ENCODE measurements at regions not wholly inside any gene's neighbourhood (a gene's known extent, or its start where the extent isn't known, plus 50 kb on each side); places are given as distances from the start of the nearest gene placed in this dataset.
"Not testable (repeated sequence)": the region's sequence is repeated elsewhere in the genome, so short reads cannot be mapped to it uniquely, and the experiment has no call there.

DNA sequence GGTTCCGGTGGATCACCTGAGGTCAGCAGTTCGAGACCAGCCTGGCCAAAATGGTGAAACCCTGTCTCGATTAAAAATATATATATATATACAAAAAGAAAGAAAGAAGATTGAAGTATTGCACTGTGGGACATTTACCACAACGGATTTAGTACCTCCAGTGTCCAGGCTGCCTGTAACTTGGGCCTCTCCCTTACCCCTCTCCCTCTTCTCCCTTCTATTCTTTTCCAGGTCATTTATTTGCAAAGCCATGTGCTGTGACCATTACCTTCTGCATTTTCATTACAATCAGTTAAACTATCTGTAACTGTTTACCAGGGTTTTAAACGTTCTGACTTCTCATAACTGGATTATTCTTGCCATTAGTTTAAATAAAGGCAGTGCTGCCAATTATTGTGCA lies 400.9 kb upstream of the ZNF804A start:
- Histone ChIP-seq H3K27ac (ENCODE audit: low read length) (no peak overlapping the region), H3K4me1 (ENCODE audit: insufficient read depth, low read length) (peaks cover 13% of the 10 kb centered on the region), H3K36me3 (ENCODE audit: insufficient read depth, low read depth, low read length) (no peaks in the 10 kb centered on the region), H3K4me3 (ENCODE audit: low read length) (no peak overlapping the region), H3K27me3 (ENCODE audit: insufficient read depth, low read length) (no peaks in the 10 kb centered on the region), H3K9ac (ENCODE audit: low read depth, low read length) (no peak overlapping the region), H3K9me3 (ENCODE audit: insufficient read depth, low read depth, low read length) (no peaks in the 10 kb centered on the region)

DNA sequence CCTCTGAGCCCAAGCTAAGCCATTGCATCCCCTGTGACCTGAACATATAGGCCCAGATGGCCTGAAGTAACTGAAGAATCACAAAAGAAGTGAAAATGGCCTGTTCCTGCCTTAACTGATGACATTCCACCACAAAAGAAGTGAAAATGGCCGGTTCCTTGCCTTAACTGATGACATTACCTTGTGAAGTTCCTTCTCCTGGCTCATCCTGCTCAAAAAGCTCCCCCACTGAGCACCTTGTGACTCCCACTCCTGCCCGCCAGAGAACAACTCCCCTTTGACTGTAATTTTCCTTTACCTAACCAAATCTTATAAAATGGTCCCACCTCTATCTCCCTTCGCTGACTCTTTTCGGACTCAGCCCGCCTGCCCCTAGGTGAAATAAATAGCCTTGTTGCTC lies 399.5 kb upstream of the ZNF804A start:
- peaks cover 13% of the 10 kb centered on the region; the same call in 1 of the 2 replicates for H3K4me1 ChIP-seq (ENCODE audit: insufficient read depth, low read length)

DNA sequence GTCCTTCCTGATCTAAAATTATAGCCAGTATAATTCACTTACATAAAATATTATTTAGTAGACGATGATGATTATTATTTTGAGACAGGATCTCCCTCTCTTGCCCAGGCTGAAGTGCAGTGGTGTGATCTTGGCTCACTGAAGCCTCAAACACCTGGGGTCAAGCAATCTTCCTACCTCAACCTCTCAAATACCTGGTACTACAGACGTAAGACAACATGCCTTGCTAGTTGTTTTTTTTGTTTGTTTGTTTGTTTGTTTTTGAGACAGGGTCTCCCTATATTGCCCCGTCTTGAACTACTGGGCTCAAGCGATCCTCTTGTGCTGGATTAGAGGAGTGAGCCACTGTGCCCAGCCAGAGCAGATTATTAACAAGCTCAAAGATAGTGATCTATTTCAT lies 399.1 kb upstream of the ZNF804A start:
- Histone ChIP-seq H3K4me1 (ENCODE audit: insufficient read depth, low read length) (peaks cover 13% of the 10 kb centered on the region; the same call in 1 of the 2 replicates), H3K36me3 (ENCODE audit: insufficient read depth, low read depth, low read length) (no peaks in the 10 kb centered on the region), H3K9me3 (ENCODE audit: insufficient read depth, low read depth, low read length) (no peaks in the 10 kb centered on the region), H3K27ac (ENCODE audit: low read length) (no peak overlapping the region), H3K4me3 (ENCODE audit: low read length) (no peak overlapping the region), H3K9ac (ENCODE audit: low read depth, low read length) (no peak overlapping the region), H3K27me3 (ENCODE audit: insufficient read depth, low read length) (no peaks in the 10 kb centered on the region)

More for the DNA sequence above, 399.5 kb upstream of the ZNF804A start:
- H3K27ac ChIP-seq (ENCODE audit: low read length); H3K36me3 ChIP-seq (ENCODE audit: insufficient read depth, low read depth, low read length); H3K27me3 ChIP-seq (ENCODE audit: insufficient read depth, low read length); H3K4me3 ChIP-seq (ENCODE audit: low read length); H3K9ac ChIP-seq (ENCODE audit: low read depth, low read length); H3K9me3 ChIP-seq (ENCODE audit: insufficient read depth, low read depth, low read length): not testable (repeated sequence)

DNA sequence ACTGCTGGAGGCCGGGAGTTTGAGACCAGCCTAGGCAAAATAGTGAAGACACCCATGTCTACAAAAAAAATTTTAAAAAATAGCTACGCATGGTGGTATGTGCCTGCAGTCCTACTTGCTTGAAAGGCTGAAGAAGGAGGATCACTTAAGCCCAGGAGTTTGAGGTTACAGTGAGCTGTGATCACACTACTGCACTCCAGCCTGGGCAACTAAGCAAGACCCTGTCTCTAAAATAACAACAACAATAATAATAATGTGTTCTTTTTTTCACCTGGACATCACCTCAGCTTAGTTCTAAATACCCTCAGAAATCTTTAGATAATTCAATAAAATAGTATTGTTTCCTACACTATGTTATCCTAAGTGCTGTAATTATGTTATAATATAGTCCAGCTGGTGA lies 397.1 kb upstream of the ZNF804A start:
- no peak overlapping the region for H3K4me3 ChIP-seq (ENCODE audit: low read length)
- no peaks in the 10 kb centered on the region for H3K36me3 ChIP-seq (ENCODE audit: insufficient read depth, low read depth, low read length)
- H3K27ac ChIP-seq (ENCODE audit: low read length), result no peak overlapping the region
- no peaks in the 10 kb centered on the region for H3K9me3 ChIP-seq (ENCODE audit: insufficient read depth, low read depth, low read length)
- H3K4me1 ChIP-seq (ENCODE audit: insufficient read depth, low read length), result peaks cover 13% of the 10 kb centered on the region; the same call in 1 of the 2 replicates
- no peaks in the 10 kb centered on the region for H3K27me3 ChIP-seq (ENCODE audit: insufficient read depth, low read length)
- H3K9ac ChIP-seq (ENCODE audit: low read depth, low read length), result no peak overlapping the region

DNA sequence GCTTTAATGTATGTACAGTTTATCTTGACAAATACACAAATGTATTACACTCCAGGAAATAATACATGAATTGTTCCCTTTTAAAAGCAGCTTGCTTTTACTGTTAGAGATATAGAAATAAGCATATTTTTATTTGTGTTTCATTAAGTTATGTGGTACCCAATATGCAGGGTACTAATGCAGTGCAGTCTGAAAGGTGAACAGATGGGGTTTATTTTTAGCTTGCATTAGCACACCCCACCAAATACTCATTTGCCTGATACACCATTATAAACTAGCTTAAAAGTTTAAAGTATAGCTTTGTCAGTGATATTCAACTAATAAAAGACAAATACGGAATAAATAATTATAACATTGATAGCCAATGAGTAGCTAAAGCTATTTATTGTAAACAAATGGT lies 394.7 kb upstream of the ZNF804A start:
- Histone ChIP-seq H3K9ac (ENCODE audit: low read depth, low read length) (no peak overlapping the region), H3K4me3 (ENCODE audit: low read length) (no peak overlapping the region), H3K9me3 (ENCODE audit: insufficient read depth, low read depth, low read length) (no peaks in the 10 kb centered on the region), H3K27ac (ENCODE audit: low read length) (no peak overlapping the region), H3K4me1 (ENCODE audit: insufficient read depth, low read length) (peaks cover under 1% of the 10 kb centered on the region; the same call in 1 of the 2 replicates), H3K27me3 (ENCODE audit: insufficient read depth, low read length) (no peaks in the 10 kb centered on the region), H3K36me3 (ENCODE audit: insufficient read depth, low read depth, low read length) (no peaks in the 10 kb centered on the region)

DNA sequence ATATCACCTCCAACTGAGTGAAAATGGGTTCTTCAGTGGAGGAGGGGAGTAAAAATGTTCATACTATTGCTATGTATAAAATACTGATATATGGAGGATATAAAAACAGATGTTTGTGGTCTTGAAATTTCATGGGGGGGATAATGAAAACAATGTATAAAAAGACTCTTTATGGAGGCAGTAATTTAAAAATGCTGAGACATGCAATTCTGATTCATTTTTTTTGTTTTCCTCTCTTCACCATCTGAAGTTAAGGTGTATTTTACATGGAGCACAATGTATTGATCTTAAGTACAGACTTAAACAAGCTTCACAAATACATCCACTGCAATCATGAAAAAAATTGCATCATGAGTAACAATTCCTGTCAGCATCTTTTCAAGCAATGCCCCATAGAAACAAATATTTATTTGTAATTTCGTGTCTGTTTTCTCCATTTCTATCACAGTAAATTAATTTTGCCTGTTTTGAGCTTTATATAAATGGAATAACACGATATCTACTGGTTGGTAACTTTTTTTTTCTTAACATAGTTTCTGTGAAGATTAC lies 393.2 kb upstream of the ZNF804A start:
- Histone ChIP-seq H3K4me1 (ENCODE audit: insufficient read depth, low read length) (no peaks in the 10 kb centered on the region), H3K4me3 (ENCODE audit: low read length) (no peak overlapping the region), H3K9ac (ENCODE audit: low read depth, low read length) (no peak overlapping the region), H3K36me3 (ENCODE audit: insufficient read depth, low read depth, low read length) (no peaks in the 10 kb centered on the region), H3K27ac (ENCODE audit: low read length) (no peak overlapping the region), H3K27me3 (ENCODE audit: insufficient read depth, low read length) (no peaks in the 10 kb centered on the region), H3K9me3 (ENCODE audit: insufficient read depth, low read depth, low read length) (no peaks in the 10 kb centered on the region)

DNA sequence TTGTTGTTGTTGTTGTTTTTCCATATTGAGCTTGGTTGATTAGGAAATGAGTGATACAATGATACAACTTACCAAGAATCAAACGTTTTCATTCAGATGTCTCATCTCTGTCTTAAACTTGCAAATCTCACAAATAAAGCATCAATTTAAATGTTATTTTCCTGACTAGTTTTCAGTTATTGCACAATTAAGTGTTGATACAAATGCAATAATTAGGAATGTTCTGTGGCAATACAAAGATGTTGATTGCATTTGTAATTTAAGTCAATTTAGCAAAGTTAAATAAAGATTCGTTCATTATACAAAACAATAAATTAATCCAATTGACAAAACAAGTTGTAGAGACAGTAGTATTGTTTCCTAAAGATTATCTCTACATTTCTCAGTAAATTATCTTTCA lies 392.3 kb upstream of the ZNF804A start:
- H3K4me3 ChIP-seq (ENCODE audit: low read length), result no peak overlapping the region
- H3K9ac ChIP-seq (ENCODE audit: low read depth, low read length), result no peak overlapping the region
- no peaks in the 10 kb centered on the region for H3K27me3 ChIP-seq (ENCODE audit: insufficient read depth, low read length)
- no peak overlapping the region for H3K27ac ChIP-seq (ENCODE audit: low read length)
- no peaks in the 10 kb centered on the region for H3K9me3 ChIP-seq (ENCODE audit: insufficient read depth, low read depth, low read length)
- H3K4me1 ChIP-seq (ENCODE audit: insufficient read depth, low read length), result no peaks in the 10 kb centered on the region
- no peaks in the 10 kb centered on the region for H3K36me3 ChIP-seq (ENCODE audit: insufficient read depth, low read depth, low read length)

DNA sequence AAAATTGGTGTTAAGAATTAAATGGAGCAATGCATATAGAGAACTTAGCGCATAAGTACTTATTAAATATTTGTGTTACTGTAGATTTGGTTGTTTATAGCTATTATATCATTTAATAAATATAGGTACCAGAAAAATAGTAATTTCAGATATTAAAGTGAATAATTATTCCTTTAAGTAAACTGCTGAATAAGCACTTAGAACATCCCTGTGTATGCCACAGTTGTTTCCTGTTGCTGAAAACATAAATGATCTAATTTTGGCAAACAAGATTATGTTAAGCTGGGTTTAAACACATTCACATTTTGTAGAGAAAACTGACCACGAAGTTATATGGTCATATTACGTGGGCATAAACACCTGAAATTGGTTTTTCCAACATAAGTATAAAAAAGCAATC lies 388.0 kb upstream of the ZNF804A start:
- Histone ChIP-seq H3K9me3 (ENCODE audit: insufficient read depth, low read depth, low read length) (no peaks in the 10 kb centered on the region), H3K27ac (ENCODE audit: low read length) (no peak overlapping the region), H3K27me3 (ENCODE audit: insufficient read depth, low read length) (no peaks in the 10 kb centered on the region), H3K4me3 (ENCODE audit: low read length) (no peak overlapping the region), H3K4me1 (ENCODE audit: insufficient read depth, low read length) (no peaks in the 10 kb centered on the region), H3K36me3 (ENCODE audit: insufficient read depth, low read depth, low read length) (no peaks in the 10 kb centered on the region), H3K9ac (ENCODE audit: low read depth, low read length) (no peak overlapping the region)

DNA sequence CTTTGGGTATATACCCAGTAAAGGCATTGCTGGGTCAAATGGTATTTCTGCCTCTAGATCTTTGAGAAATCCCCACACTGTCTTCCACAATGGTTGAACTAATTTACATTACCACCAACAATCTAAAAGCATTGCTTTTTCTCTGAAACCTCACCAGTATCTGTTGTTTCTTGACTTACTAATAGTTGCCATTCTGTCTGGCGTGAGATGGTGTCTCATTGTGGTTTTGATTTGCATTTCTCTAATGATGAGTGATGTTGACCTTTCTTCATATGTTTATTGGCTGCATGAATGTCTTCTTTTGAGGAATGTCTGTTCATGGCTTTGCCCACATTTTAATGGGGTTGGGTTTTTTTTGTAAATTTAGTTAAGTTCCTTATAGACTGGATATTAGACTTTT lies 382.6 kb upstream of the ZNF804A start:
- Histone ChIP-seq H3K27me3 (ENCODE audit: insufficient read depth, low read length) (no peaks in the 10 kb centered on the region), H3K9me3 (ENCODE audit: insufficient read depth, low read depth, low read length) (no peaks in the 10 kb centered on the region), H3K4me1 (ENCODE audit: insufficient read depth, low read length) (no peaks in the 10 kb centered on the region), H3K9ac (ENCODE audit: low read depth, low read length) (no peak overlapping the region), H3K27ac (ENCODE audit: low read length) (no peak overlapping the region), H3K4me3 (ENCODE audit: low read length) (no peak overlapping the region), H3K36me3 (ENCODE audit: insufficient read depth, low read depth, low read length) (no peaks in the 10 kb centered on the region)

DNA sequence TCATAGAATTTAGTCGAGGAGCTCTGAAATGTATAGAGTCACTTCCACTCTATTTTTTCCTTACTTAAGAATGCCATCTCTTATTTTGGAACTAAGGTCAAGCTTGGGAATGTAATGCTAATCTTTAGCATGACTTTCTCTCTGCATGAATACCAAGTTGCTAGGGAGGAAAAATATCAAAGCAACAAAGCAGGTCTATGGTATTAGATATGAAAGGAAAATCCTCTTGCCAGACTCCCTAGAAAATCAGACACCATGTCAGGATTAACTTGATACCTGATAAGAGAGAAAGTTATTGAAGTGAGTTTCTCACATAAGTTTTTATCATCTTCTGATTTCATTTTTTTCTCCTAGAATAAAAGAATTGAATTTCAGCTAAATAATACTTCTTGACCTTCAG lies 341.7 kb upstream of the ZNF804A start:
- Histone ChIP-seq H3K9me3 (ENCODE audit: insufficient read depth, low read depth, low read length) (no peaks in the 10 kb centered on the region), H3K9ac (ENCODE audit: low read depth, low read length) (no peak overlapping the region), H3K36me3 (ENCODE audit: insufficient read depth, low read depth, low read length) (no peaks in the 10 kb centered on the region), H3K4me1 (ENCODE audit: insufficient read depth, low read length) (no peaks in the 10 kb centered on the region), H3K27me3 (ENCODE audit: insufficient read depth, low read length) (no peaks in the 10 kb centered on the region), H3K4me3 (ENCODE audit: low read length) (no peak overlapping the region), H3K27ac (ENCODE audit: low read length) (no peak overlapping the region)

DNA sequence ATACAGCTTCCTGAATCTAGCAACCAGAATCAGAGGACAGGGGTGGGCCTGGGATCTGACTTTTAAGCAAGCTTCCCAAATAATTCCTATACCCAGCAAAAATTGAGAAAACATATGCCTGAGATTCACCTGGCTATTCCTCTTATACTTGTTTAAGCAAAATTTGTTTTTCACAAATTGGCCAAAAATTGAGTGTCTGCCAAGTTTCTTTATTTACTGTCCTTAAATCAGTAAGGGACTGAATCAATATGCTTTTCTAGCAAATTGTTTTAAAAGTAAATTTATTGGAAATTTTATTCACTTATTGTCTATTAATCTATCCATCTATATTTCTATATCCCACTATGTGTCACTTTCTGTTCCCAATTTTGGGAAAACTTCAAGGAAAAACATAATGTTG lies 337.0 kb upstream of the ZNF804A start:
- H3K9me3 ChIP-seq (ENCODE audit: insufficient read depth, low read depth, low read length), result no peaks in the 10 kb centered on the region
- H3K36me3 ChIP-seq (ENCODE audit: insufficient read depth, low read depth, low read length), result no peaks in the 10 kb centered on the region
- H3K27ac ChIP-seq (ENCODE audit: low read length), result no peak overlapping the region
- no peaks in the 10 kb centered on the region for H3K27me3 ChIP-seq (ENCODE audit: insufficient read depth, low read length)
- H3K9ac ChIP-seq (ENCODE audit: low read depth, low read length), result no peak overlapping the region
- no peaks in the 10 kb centered on the region for H3K4me1 ChIP-seq (ENCODE audit: insufficient read depth, low read length)
- H3K4me3 ChIP-seq (ENCODE audit: low read length), result no peak overlapping the region

DNA sequence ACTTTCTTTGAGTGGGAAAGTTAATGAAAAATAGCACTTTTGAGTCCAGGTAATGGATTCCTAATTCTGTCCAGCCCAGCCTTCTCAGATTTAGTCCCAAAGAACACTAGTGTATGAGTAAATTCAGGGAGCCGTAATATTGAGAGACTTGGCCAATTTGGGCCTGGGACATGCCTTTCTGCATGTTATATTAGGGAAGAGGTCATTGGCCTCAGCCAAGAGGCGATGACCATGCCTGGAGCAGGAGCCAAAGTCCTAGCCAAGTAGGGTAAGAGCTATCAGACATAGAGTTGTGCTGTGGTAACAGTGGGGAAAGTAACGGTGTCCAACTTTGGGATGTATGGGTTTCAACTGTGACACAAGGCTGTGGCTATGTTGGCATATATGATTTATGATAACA lies 336.5 kb upstream of the ZNF804A start:
- Histone ChIP-seq H3K27ac (ENCODE audit: low read length) (no peak overlapping the region), H3K4me1 (ENCODE audit: insufficient read depth, low read length) (no peaks in the 10 kb centered on the region), H3K9me3 (ENCODE audit: insufficient read depth, low read depth, low read length) (no peaks in the 10 kb centered on the region), H3K9ac (ENCODE audit: low read depth, low read length) (no peak overlapping the region), H3K36me3 (ENCODE audit: insufficient read depth, low read depth, low read length) (no peaks in the 10 kb centered on the region), H3K4me3 (ENCODE audit: low read length) (no peak overlapping the region), H3K27me3 (ENCODE audit: insufficient read depth, low read length) (no peaks in the 10 kb centered on the region)
